Neutrophil (primary cell): ENCODE measurements at regions not wholly inside any gene's neighbourhood (a gene's known extent, or its start where the extent isn't known, plus 50 kb on each side); places are given as distances from the start of the nearest gene placed in this dataset.

Source experiments
- H3K27ac ChIP-seq: fragments of 200-600 bp; sonication (generic); 2 replicates; pipeline ENCODE4 v1.5.1; 2016; ENCODE audit warnings: mild to moderate bottlenecking, moderate library complexity
- H3K27me3 ChIP-seq: fragments of 200-600 bp; sonication (generic); 2 replicates; pipeline ENCODE4 v1.6.0; 2016; ENCODE audit warnings: mild to moderate bottlenecking
- H3K36me3 ChIP-seq: fragments of 200-600 bp; sonication (generic); 2 replicates; pipeline ENCODE4 v1.5.1; 2017
- H3K4me1 ChIP-seq, 2 experiments: fragments of 200-600 bp in 1 of 2; sonication (generic) in 1 of 2; 1 replicate in 1 of 2; 2 replicates in 1 of 2; pipeline versions ENCODE4 v1.5.1 to v1.6.1; 2013 to 2016; ENCODE audit warnings: low read depth in 1 of 2, low read length in 1 of 2, mild to moderate bottlenecking in 1 of 2, moderate library complexity in 1 of 2; ENCODE audit not compliant: control insufficient read depth in 1 of 2, insufficient read depth in 1 of 2
- H3K4me3 ChIP-seq, 2 experiments: fragments of 200-600 bp in 1 of 2; sonication (generic) in 1 of 2; 1 replicate in 1 of 2; 2 replicates in 1 of 2; pipeline ENCODE4 v1.5.1; 2013 to 2016; ENCODE audit warnings: low read depth in 1 of 2, low read length in 1 of 2, mild to moderate bottlenecking in 1 of 2, moderate library complexity in 1 of 2
- H3K9me3 ChIP-seq: fragments of 200-600 bp; sonication (generic); 2 replicates; pipeline ENCODE4 v1.5.1; 2016
- TF ChIP-seq, protein P1 (sequence below): fragments of 200-600 bp; sonication (generic); IDR thresholded peaks from 2 replicates; pipeline ENCODE4 v1.5.1; 2016; ENCODE audit warnings: antibody characterized with exemption

- Histone ChIP-seq H3K36me3 (no peaks in the 10 kb centered on the region), H3K4me3 (no peak overlapping the region), H3K27me3 (no peaks in the 10 kb centered on the region), H3K9me3 (no peaks in the 10 kb centered on the region), H3K4me1 (no peaks in the 10 kb centered on the region), H3K27ac (no peak overlapping the region)
- TF ChIP-seq, protein P1, sequence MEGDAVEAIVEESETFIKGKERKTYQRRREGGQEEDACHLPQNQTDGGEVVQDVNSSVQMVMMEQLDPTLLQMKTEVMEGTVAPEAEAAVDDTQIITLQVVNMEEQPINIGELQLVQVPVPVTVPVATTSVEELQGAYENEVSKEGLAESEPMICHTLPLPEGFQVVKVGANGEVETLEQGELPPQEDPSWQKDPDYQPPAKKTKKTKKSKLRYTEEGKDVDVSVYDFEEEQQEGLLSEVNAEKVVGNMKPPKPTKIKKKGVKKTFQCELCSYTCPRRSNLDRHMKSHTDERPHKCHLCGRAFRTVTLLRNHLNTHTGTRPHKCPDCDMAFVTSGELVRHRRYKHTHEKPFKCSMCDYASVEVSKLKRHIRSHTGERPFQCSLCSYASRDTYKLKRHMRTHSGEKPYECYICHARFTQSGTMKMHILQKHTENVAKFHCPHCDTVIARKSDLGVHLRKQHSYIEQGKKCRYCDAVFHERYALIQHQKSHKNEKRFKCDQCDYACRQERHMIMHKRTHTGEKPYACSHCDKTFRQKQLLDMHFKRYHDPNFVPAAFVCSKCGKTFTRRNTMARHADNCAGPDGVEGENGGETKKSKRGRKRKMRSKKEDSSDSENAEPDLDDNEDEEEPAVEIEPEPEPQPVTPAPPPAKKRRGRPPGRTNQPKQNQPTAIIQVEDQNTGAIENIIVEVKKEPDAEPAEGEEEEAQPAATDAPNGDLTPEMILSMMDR = no peak
Observed at GRCh38 chr6:140281236-140281635, 906.8 kb upstream of the CITED2 start.

DNA sequence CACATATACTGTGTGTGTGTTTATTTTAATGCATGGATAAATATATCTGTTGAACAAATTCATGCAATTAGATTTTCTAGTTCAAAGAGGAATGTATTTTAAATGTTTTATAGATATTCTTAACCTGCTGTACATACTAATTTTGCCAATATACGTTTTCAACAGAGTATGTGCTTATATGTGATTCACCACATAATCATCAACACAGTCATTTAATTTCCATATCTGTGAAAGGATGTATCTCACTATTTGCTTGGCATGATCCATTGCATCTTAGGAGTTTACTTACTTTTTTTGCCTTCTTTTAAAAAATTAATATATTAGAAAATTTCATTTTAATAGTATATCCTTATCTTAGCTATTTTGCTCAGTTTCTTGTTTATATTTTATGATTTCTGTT lies 902.3 kb upstream of the CITED2 start:
- TF ChIP-seq, protein P1 = no peak

GRCh38 chr6:140276133-140276532 lies 901.7 kb upstream of the CITED2 start:
- no peaks in the 10 kb centered on the region for H3K9me3 ChIP-seq
- no peaks in the 10 kb centered on the region for H3K27me3 ChIP-seq
- H3K27ac ChIP-seq = no peak overlapping the region
- H3K4me3 ChIP-seq = no peak overlapping the region
- TF ChIP-seq, protein P1 = no peak
- H3K36me3 ChIP-seq = no peaks in the 10 kb centered on the region
- no peaks in the 10 kb centered on the region for H3K4me1 ChIP-seq

More for the DNA sequence above, 902.3 kb upstream of the CITED2 start:
- no peaks in the 10 kb centered on the region for H3K36me3 ChIP-seq
- H3K27me3 ChIP-seq = no peaks in the 10 kb centered on the region
- no peak overlapping the region for H3K27ac ChIP-seq
- no peaks in the 10 kb centered on the region for H3K9me3 ChIP-seq
- no peaks in the 10 kb centered on the region for H3K4me1 ChIP-seq
- H3K4me3 ChIP-seq = no peak overlapping the region

DNA sequence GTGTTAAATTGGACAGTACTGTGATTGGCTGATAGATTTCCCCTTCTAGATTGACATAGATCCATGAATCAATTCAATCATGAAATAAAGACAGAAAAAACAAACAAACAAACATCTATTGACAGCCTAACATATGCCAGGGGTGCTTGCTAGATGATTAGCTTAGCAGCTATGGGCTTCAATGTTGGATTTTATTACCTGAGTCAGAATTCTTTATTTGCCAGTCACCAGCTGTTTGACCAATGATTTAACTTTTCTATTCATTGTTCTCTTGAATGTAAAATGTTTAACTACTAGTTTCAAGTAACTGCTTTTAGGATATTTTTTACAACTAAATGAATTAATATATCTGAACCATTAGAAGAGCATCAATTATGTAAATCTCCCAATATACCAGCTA lies 901.3 kb upstream of the CITED2 start:
- Histone ChIP-seq H3K27me3 (no peaks in the 10 kb centered on the region), H3K4me1 (no peaks in the 10 kb centered on the region), H3K9me3 (no peaks in the 10 kb centered on the region), H3K4me3 (no peak overlapping the region), H3K36me3 (no peaks in the 10 kb centered on the region), H3K27ac (no peak overlapping the region)
- TF ChIP-seq, protein P1 = no peak

DNA sequence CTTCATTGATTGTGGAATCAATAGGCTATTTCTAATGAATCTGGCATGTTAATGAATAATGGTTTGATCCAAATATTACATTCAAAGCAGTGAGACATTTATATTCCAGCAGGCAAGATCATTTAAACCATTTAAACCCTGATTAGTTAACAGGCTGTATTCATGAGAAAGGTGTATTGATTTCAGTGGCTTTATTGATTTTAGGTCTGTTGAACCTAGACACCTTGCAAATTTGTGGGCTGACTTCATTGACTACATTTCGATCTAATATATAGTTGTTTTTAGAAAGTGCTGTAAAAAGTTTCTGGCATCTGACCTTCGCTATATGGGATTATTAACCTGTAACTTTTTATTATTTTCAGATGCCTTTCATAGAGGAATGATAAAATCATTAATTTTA lies 900.1 kb upstream of the CITED2 start:
- H3K36me3 ChIP-seq = no peaks in the 10 kb centered on the region
- H3K27me3 ChIP-seq = no peaks in the 10 kb centered on the region
- no peak overlapping the region for H3K4me3 ChIP-seq
- H3K9me3 ChIP-seq = no peaks in the 10 kb centered on the region
- TF ChIP-seq, protein P1 = no peak
- H3K27ac ChIP-seq = no peak overlapping the region
- no peaks in the 10 kb centered on the region for H3K4me1 ChIP-seq
